ENCODE measurements at regions not wholly inside any gene's neighbourhood (a gene's known extent, or its start where the extent isn't known, plus 50 kb on each side); places are given as distances from the start of the nearest gene placed in this dataset.

GRCh38 chr13:62633448-62633847 is 1217.8 kb upstream of the PCDH20 start:
- TF ChIP-seq SP1 (IDR thresholded peaks at IDR 0.05), result no peak
- TF ChIP-seq FOXK2 (IDR thresholded peaks at IDR 0.05), result no peak
- no peak for TF ChIP-seq ELF4 (IDR thresholded peaks at IDR 0.05)
- no peak for TF ChIP-seq FOXA1 (IDR thresholded peaks at IDR 0.05)
- no peak for TF ChIP-seq BHLHE40 (IDR thresholded peaks at IDR 0.05; ENCODE audit: borderline replicate concordance)
- no peak for TF ChIP-seq LEF1 (IDR thresholded peaks at IDR 0.05; ENCODE audit: borderline replicate concordance)
- no peak for TF ChIP-seq NFRKB (IDR thresholded peaks at IDR 0.05)
- TF ChIP-seq ARNT (IDR thresholded peaks at IDR 0.05), result no peak
- TF ChIP-seq FOXM1 (IDR thresholded peaks at IDR 0.05; ENCODE audit: borderline replicate concordance), result no peak
- no peak for TF ChIP-seq PKNOX1 (IDR thresholded peaks at IDR 0.05)

Data from HEK293T (cell line).